Smooth muscle cell (in vitro differentiated cells): ENCODE measurements at regions not wholly inside any gene's neighbourhood (a gene's known extent, or its start where the extent isn't known, plus 50 kb on each side); places are given as distances from the start of the nearest gene placed in this dataset.
"Not testable (repeated sequence)": the region's sequence is repeated elsewhere in the genome, so short reads cannot be mapped to it uniquely, and the experiment has no call there.

Experiments
- DNase-seq: peaks from one replicate; lab custom pipeline; 2025; ENCODE audit not compliant: unreplicated experiment; lab: John Stamatoyannopoulos, UW
- H2AFZ ChIP-seq: fragments of 200-600 bp; sonication (generic); 2 replicates; pipeline ENCODE4 v1.6.0; 2016; ENCODE audit warnings: antibody characterized with exemption, low read depth, mild to moderate bottlenecking
- H3F3A ChIP-seq: fragments of 200-600 bp; sonication (generic); 2 replicates; pipeline ENCODE4 v1.6.0; 2017; ENCODE audit warnings: antibody characterized with exemption, low read depth
- H3K27ac ChIP-seq: fragments of 200-600 bp; sonication (generic); 2 replicates; pipeline ENCODE4 v1.5.1; 2016; ENCODE audit warnings: low read depth, mild to moderate bottlenecking
- H3K27me3 ChIP-seq: fragments of 200-600 bp; sonication (generic); 2 replicates; pipeline ENCODE4 v1.6.1; 2016; ENCODE audit warnings: low read depth, mild to moderate bottlenecking
- H3K36me3 ChIP-seq: fragments of 200-600 bp; sonication (generic); 2 replicates; pipeline ENCODE4 v1.5.1; 2016; ENCODE audit warnings: low read depth
- H3K4me1 ChIP-seq: fragments of 200-600 bp; sonication (generic); 2 replicates; pipeline ENCODE4 v1.5.1; 2016; ENCODE audit warnings: low read depth
- H3K4me2 ChIP-seq: fragments of 200-600 bp; sonication (generic); 2 replicates; pipeline ENCODE4 v1.6.0; 2016; ENCODE audit warnings: mild to moderate bottlenecking
- H3K4me3 ChIP-seq: fragments of 200-600 bp; sonication (generic); 2 replicates; pipeline ENCODE4 v1.5.1; 2016; ENCODE audit warnings: mild to moderate bottlenecking
- H3K79me2 ChIP-seq: fragments of 200-600 bp; sonication (generic); 2 replicates; pipeline ENCODE4 v1.6.0; 2016; ENCODE audit warnings: low read depth, mild to moderate bottlenecking
- H3K9ac ChIP-seq: fragments of 200-600 bp; sonication (generic); 2 replicates; pipeline ENCODE4 v1.6.0; 2016; ENCODE audit warnings: low read depth
- H3K9me3 ChIP-seq: fragments of 200-600 bp; sonication (generic); replicated peaks from 2 replicates; pipeline ENCODE4 v1.5.1; 2016; ENCODE audit warnings: low read depth
- H4K20me1 ChIP-seq: fragments of 200-600 bp; sonication (generic); 2 replicates; pipeline ENCODE4 v1.6.0; 2016; ENCODE audit warnings: low read depth
- CTCF ChIP-seq: fragments of 200-600 bp; sonication (generic); IDR thresholded peaks from 2 replicates; pipeline ENCODE4 v1.5.1; 2017; ENCODE audit warnings: borderline replicate concordance, mild to moderate bottlenecking, antibody characterized with exemption; ENCODE audit not compliant: insufficient read depth, poor library complexity, severe bottlenecking
- WGBS: methylation state at CpG from one replicate; pipeline ENCODE4 v1.1.7; 2016; ENCODE audit warnings: low lambda C conversion rate; 5-methylcytosine and 5-hydroxymethylcytosine counted together

GRCh38 chr14:105752420-105752819 lies 226.0 kb downstream of the TMEM121 start:
- 79% methylated on average over 6 of the region's 7 CpGs for WGBS
- H3K27me3 ChIP-seq, H3K4me3 ChIP-seq, H4K20me1 ChIP-seq, H3K36me3 ChIP-seq, H3K27ac ChIP-seq, H3F3A ChIP-seq, H3K4me2 ChIP-seq, H2AFZ ChIP-seq, H3K4me1 ChIP-seq, H3K79me2 ChIP-seq, H3K9ac ChIP-seq, H3K9me3 ChIP-seq, DNase-seq: not testable (repeated sequence)

- H3K36me3 ChIP-seq: no peaks in the 10 kb centered on the region
- H3K4me1 ChIP-seq: no peaks in the 10 kb centered on the region
- no peak overlapping the region for H3K4me2 ChIP-seq
- DNase-seq: no peak
- no peaks in the 10 kb centered on the region for H3F3A ChIP-seq
- no peaks in the 10 kb centered on the region for H3K79me2 ChIP-seq
- H3K27ac ChIP-seq: no peak overlapping the region
- 70% methylated on average over 16 of the region's 18 CpGs for WGBS
- no peak overlapping the region for H3K4me3 ChIP-seq
- H2AFZ ChIP-seq: no peak overlapping the region
- no peaks in the 10 kb centered on the region for H3K9me3 ChIP-seq
- TF ChIP-seq CTCF: no peak
- no peaks in the 10 kb centered on the region for H4K20me1 ChIP-seq
- no peak overlapping the region for H3K9ac ChIP-seq
- no peaks in the 10 kb centered on the region for H3K27me3 ChIP-seq
Measured at GRCh38 chr14:105760691-105761344, 234.4 kb downstream of the TMEM121 start.

- DNase-seq: not testable (repeated sequence)
Measured at GRCh38 chr14:105761345-105761740, 235.0 kb downstream of the TMEM121 start.

GRCh38 chr14:105761842-105762241 lies 235.5 kb downstream of the TMEM121 start:
- Histone ChIP-seq H3K9me3 (no peaks in the 10 kb centered on the region), H3K27ac (no peak overlapping the region), H4K20me1 (no peaks in the 10 kb centered on the region), H3K36me3 (no peaks in the 10 kb centered on the region), H3K4me1 (no peaks in the 10 kb centered on the region), H3K79me2 (no peaks in the 10 kb centered on the region), H3K4me3 (no peak overlapping the region), H3F3A (no peaks in the 10 kb centered on the region), H3K4me2 (no peak overlapping the region), H3K27me3 (no peaks in the 10 kb centered on the region), H2AFZ (no peak overlapping the region), H3K9ac (no peak overlapping the region)
- DNase-seq: no peak
- 80% methylated on average over 9 of the region's 9 CpGs for WGBS
- TF ChIP-seq CTCF: no peak

More at GRCh38 chr14:105761345-105761740, 235.0 kb downstream of the TMEM121 start:
- H3K79me2 ChIP-seq, H3K27ac ChIP-seq, H3K4me2 ChIP-seq, H3K9me3 ChIP-seq, H3F3A ChIP-seq, H3K4me1 ChIP-seq, H4K20me1 ChIP-seq, H3K9ac ChIP-seq, H3K36me3 ChIP-seq, H2AFZ ChIP-seq, H3K27me3 ChIP-seq, H3K4me3 ChIP-seq: not testable (repeated sequence)
- WGBS: 68% methylated on average over 5 of the region's 5 CpGs

GRCh38 chr14:105762262-105762661 lies 235.9 kb downstream of the TMEM121 start:
- 74% methylated on average over 4 of the region's 11 CpGs for WGBS
- H3K4me1 ChIP-seq, H3K27me3 ChIP-seq, H3K79me2 ChIP-seq, H3K9ac ChIP-seq, H3K27ac ChIP-seq, DNase-seq, H3K9me3 ChIP-seq, H2AFZ ChIP-seq, H3K36me3 ChIP-seq, H4K20me1 ChIP-seq, H3K4me3 ChIP-seq, H3K4me2 ChIP-seq, H3F3A ChIP-seq: not testable (repeated sequence)

GRCh38 chr14:105764254-105764901 lies 238.0 kb downstream of the TMEM121 start:
- H3K4me2 ChIP-seq, H3K79me2 ChIP-seq: not testable (repeated sequence)

More at GRCh38 chr14:105764254-105764901, 238.0 kb downstream of the TMEM121 start:
- H3K9ac ChIP-seq, H3K4me1 ChIP-seq, DNase-seq, H4K20me1 ChIP-seq, H3F3A ChIP-seq, H3K4me3 ChIP-seq, H3K36me3 ChIP-seq, H3K9me3 ChIP-seq, H3K27me3 ChIP-seq, H3K27ac ChIP-seq, H2AFZ ChIP-seq: not testable (repeated sequence)
- WGBS: 87% methylated on average over 27 of the region's 35 CpGs
